Erythroblast (primary cell): ENCODE measurements at regions not wholly inside any gene's neighbourhood (a gene's known extent, or its start where the extent isn't known, plus 50 kb on each side); places are given as distances from the start of the nearest gene placed in this dataset.

Source experiments
- GATA1 ChIP-seq: IDR thresholded peaks from 2 replicates; pipeline ENCODE4 v1.6.1; 2011; ENCODE audit warnings: low read depth, mild to moderate bottlenecking, control low read depth, low read length, moderate library complexity
- POLR2A ChIP-seq: IDR thresholded peaks from 2 replicates; pipeline ENCODE4 v1.6.1; 2011; ENCODE audit warnings: mild to moderate bottlenecking, low read length

- TF ChIP-seq POLR2A (no peak), GATA1 (no peak)
Measured at GRCh38 chr10:78214955-78215354, 181.3 kb downstream of the RPS24 start.
